ENCODE measurements at regions not wholly inside any gene's neighbourhood (a gene's known extent, or its start where the extent isn't known, plus 50 kb on each side); places are given as distances from the start of the nearest gene placed in this dataset.

DNA sequence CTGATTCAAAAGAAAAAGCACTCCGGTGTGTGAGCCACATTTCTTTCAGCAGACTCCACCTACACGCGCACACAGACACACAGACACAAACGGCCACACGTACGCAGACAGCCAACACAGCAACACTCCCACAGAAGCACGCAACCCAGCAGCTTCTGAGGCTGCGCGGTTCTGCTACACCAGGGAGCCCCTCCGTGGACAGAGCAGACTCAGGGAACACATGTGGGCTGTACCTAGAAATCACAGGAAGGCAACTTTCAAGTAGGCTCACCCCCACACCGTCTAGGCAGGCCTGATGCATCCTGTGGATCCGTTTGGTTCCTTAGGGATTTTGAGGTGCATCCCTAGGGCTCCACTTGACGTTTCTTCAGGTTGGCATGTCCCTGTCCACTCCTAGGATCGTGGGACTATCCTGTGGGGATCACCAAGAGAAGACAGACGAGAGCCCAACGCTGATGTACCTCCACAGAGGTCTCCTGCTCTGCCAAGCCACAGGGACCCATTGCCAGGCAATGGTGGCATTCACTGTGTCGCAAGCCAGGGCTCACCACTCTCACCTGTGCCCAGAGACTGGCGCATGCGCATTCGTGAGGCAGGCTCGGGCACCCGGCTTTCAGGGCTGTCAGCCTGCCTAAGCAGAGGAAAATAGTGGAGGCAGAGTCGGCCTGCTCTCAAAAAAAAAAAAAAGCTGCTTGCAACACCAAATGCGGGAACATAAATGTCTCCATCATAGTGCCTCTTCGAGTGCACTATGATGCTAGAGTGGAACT is 2333.3 kb downstream of the TP53TG3F start:
- TF ChIP-seq CTCF (IDR thresholded peaks at IDR 0.05; ENCODE audit: low read depth, low read length) (no peak), POLR2A (IDR thresholded peaks at IDR 0.05; ENCODE audit: extremely low read depth, insufficient read length) (no peak)

All from NB4 (cell line).